Activated CD4-positive, alpha-beta memory T cell treated with anti-CD3 and anti-CD28 coated beads, Interleukin-2, amount 10 ng/mL, durations not matched to agents 7 days and 5 days (primary cell): ENCODE measurements at regions not wholly inside any gene's neighbourhood (a gene's known extent, or its start where the extent isn't known, plus 50 kb on each side); places are given as distances from the start of the nearest gene placed in this dataset.

Source experiments
- CTCF ChIA-PET: fragments of 350-600 bp; sonication (Branson Sonifier 250); formaldehyde crosslinking; loops from one replicate; lab custom pipeline; 2021; ENCODE audit warnings: antibody characterized with exemption, inconsistent platforms; lab: Charles Lee
- POLR2A ChIA-PET: fragments of 350-600 bp; sonication (Branson Sonifier 250); formaldehyde crosslinking; loops from one replicate; lab custom pipeline; 2021; ENCODE audit warnings: antibody characterized with exemption; lab: Charles Lee
- DNase-seq: peaks from one replicate; pipeline ENCODE4 v3.0.0-alpha.2; 2020
- H3K27ac Mint-ChIP-seq: one replicate; pipeline ENCODE4 v1.8.0; 2021; ENCODE audit warnings: mild to moderate bottlenecking, mixed read lengths
- H3K27me3 Mint-ChIP-seq: one replicate; pipeline ENCODE4 v1.8.0; 2021; ENCODE audit warnings: mixed read lengths
- H3K36me3 Mint-ChIP-seq: one replicate; pipeline ENCODE4 v1.8.0; 2021; ENCODE audit warnings: low read depth, mixed read lengths
- H3K4me1 Mint-ChIP-seq: one replicate; pipeline ENCODE4 v1.8.0; 2021; ENCODE audit warnings: mixed read lengths
- H3K4me3 Mint-ChIP-seq: one replicate; pipeline ENCODE4 v1.8.0; 2021; ENCODE audit warnings: mild to moderate bottlenecking, mixed read lengths
- H3K9me3 Mint-ChIP-seq: one replicate; pipeline ENCODE4 v1.8.0; 2021; ENCODE audit warnings: mixed read lengths

- no peak overlapping the region for H3K27ac Mint-ChIP-seq
- CTCF ChIA-PET = no interaction called here
Observed at GRCh38 chr20:57092900-57093530, 173.4 kb downstream of the BMP7 start.

GRCh38 chr20:57093766-57094165 lies 172.7 kb downstream of the BMP7 start:
- H3K4me1 Mint-ChIP-seq = peaks cover 8% of the 10 kb centered on the region
- H3K9me3 Mint-ChIP-seq = no peaks in the 10 kb centered on the region
- H3K27me3 Mint-ChIP-seq = peaks cover 3% of the 10 kb centered on the region

More at GRCh38 chr20:57092900-57093530, 173.4 kb downstream of the BMP7 start:
- Mint-ChIP-seq H3K4me3 (no peak overlapping the region), H3K27me3 (peaks cover 3% of the 10 kb centered on the region), H3K36me3 (no peaks in the 10 kb centered on the region), H3K4me1 (peaks cover 8% of the 10 kb centered on the region), H3K9me3 (no peaks in the 10 kb centered on the region)
- DNase-seq = no peak
- POLR2A ChIA-PET = no interaction called here

GRCh38 chr20:57094252-57094891 lies 172.1 kb downstream of the BMP7 start:
- no peaks in the 10 kb centered on the region for H3K36me3 Mint-ChIP-seq
- H3K9me3 Mint-ChIP-seq = no peaks in the 10 kb centered on the region
- H3K4me1 Mint-ChIP-seq = peaks cover 8% of the 10 kb centered on the region
- ChIA-PET POLR2A (no interaction called here), CTCF (no interaction called here)
- no peak overlapping the region for H3K27ac Mint-ChIP-seq
- no peak overlapping the region for H3K4me3 Mint-ChIP-seq
- peaks cover 3% of the 10 kb centered on the region for H3K27me3 Mint-ChIP-seq
- DNase-seq = no peak

More at GRCh38 chr20:57093766-57094165, 172.7 kb downstream of the BMP7 start:
- Mint-ChIP-seq H3K36me3 (no peaks in the 10 kb centered on the region), H3K4me3 (no peak overlapping the region), H3K27ac (no peak overlapping the region)
- no peak for DNase-seq
- CTCF ChIA-PET = no interaction called here
- POLR2A ChIA-PET = no interaction called here

GRCh38 chr20:57094991-57095390 lies 171.4 kb downstream of the BMP7 start:
- Mint-ChIP-seq H3K4me3 (no peak overlapping the region), H3K27me3 (peaks cover 3% of the 10 kb centered on the region), H3K4me1 (peaks cover 8% of the 10 kb centered on the region), H3K27ac (no peak overlapping the region), H3K9me3 (no peaks in the 10 kb centered on the region), H3K36me3 (no peaks in the 10 kb centered on the region)
- no peak for DNase-seq
- POLR2A ChIA-PET = no interaction called here
- CTCF ChIA-PET = interaction anchor here (1.0 kb wide), 1 partner anchor 238 kb away, joined by 3 read pairs; no protein-coding TSS in a partner anchor

- H3K27ac Mint-ChIP-seq = no peak overlapping the region
- ChIA-PET POLR2A (no interaction called here), CTCF (interaction anchor here (1.0 kb wide), 1 partner anchor 238 kb away, joined by 3 read pairs; no protein-coding TSS in a partner anchor)
- H3K9me3 Mint-ChIP-seq = no peaks in the 10 kb centered on the region
- no peak overlapping the region for H3K4me3 Mint-ChIP-seq
- no peaks in the 10 kb centered on the region for H3K36me3 Mint-ChIP-seq
- H3K4me1 Mint-ChIP-seq = peaks cover 8% of the 10 kb centered on the region
- DNase-seq = no peak
- H3K27me3 Mint-ChIP-seq = peaks cover 3% of the 10 kb centered on the region
Observed at GRCh38 chr20:57095426-57095825, 171.0 kb downstream of the BMP7 start.

GRCh38 chr20:57097245-57097915 lies 169.1 kb downstream of the BMP7 start:
- H3K27me3 Mint-ChIP-seq = no peaks in the 10 kb centered on the region
- POLR2A ChIA-PET = no interaction called here
- no peak overlapping the region for H3K4me3 Mint-ChIP-seq

GRCh38 chr20:57102160-57102559 lies 164.3 kb downstream of the BMP7 start:
- Mint-ChIP-seq H3K4me3 (no peak overlapping the region), H3K27me3 (no peaks in the 10 kb centered on the region), H3K9me3 (no peaks in the 10 kb centered on the region), H3K36me3 (no peaks in the 10 kb centered on the region), H3K4me1 (no peaks in the 10 kb centered on the region), H3K27ac (no peak overlapping the region)
- no peak for DNase-seq
- POLR2A ChIA-PET = no interaction called here
- CTCF ChIA-PET = no interaction called here

More at GRCh38 chr20:57097245-57097915, 169.1 kb downstream of the BMP7 start:
- no peaks in the 10 kb centered on the region for H3K9me3 Mint-ChIP-seq
- no peaks in the 10 kb centered on the region for H3K36me3 Mint-ChIP-seq
- DNase-seq = no peak
- CTCF ChIA-PET = no interaction called here
- peaks cover under 1% of the 10 kb centered on the region for H3K4me1 Mint-ChIP-seq
- H3K27ac Mint-ChIP-seq = no peak overlapping the region

- Mint-ChIP-seq H3K36me3 (no peaks in the 10 kb centered on the region), H3K9me3 (no peaks in the 10 kb centered on the region), H3K4me1 (no peaks in the 10 kb centered on the region), H3K4me3 (no peak overlapping the region), H3K27me3 (no peaks in the 10 kb centered on the region), H3K27ac (no peak overlapping the region)
- POLR2A ChIA-PET = no interaction called here
- CTCF ChIA-PET = no interaction called here
- DNase-seq = no peak
Observed at GRCh38 chr20:57102566-57102965, 163.9 kb downstream of the BMP7 start.

GRCh38 chr20:57103146-57103800 lies 163.2 kb downstream of the BMP7 start:
- CTCF ChIA-PET = interaction anchor here (1.2 kb wide), 1 partner anchor 13 kb away, joined by 4 read pairs; no protein-coding TSS in a partner anchor
- no peaks in the 10 kb centered on the region for H3K27me3 Mint-ChIP-seq

GRCh38 chr20:57104113-57104512 lies 162.3 kb downstream of the BMP7 start:
- no peaks in the 10 kb centered on the region for H3K36me3 Mint-ChIP-seq
- H3K27me3 Mint-ChIP-seq = no peaks in the 10 kb centered on the region
- POLR2A ChIA-PET = no interaction called here
- no peaks in the 10 kb centered on the region for H3K9me3 Mint-ChIP-seq
- no peaks in the 10 kb centered on the region for H3K4me1 Mint-ChIP-seq
- H3K27ac Mint-ChIP-seq = no peak overlapping the region
- no peak for DNase-seq
- H3K4me3 Mint-ChIP-seq = no peak overlapping the region
- CTCF ChIA-PET = interaction anchor here (1.2 kb wide), 1 partner anchor 14 kb away, joined by 4 read pairs; no protein-coding TSS in a partner anchor

More at GRCh38 chr20:57103146-57103800, 163.2 kb downstream of the BMP7 start:
- Mint-ChIP-seq H3K4me3 (no peak overlapping the region), H3K9me3 (no peaks in the 10 kb centered on the region), H3K36me3 (no peaks in the 10 kb centered on the region), H3K27ac (no peak overlapping the region), H3K4me1 (no peaks in the 10 kb centered on the region)
- no peak for DNase-seq
- POLR2A ChIA-PET = no interaction called here

- POLR2A ChIA-PET = no interaction called here
- Mint-ChIP-seq H3K4me3 (no peak overlapping the region), H3K4me1 (no peaks in the 10 kb centered on the region), H3K36me3 (no peaks in the 10 kb centered on the region), H3K27ac (no peak overlapping the region), H3K9me3 (no peaks in the 10 kb centered on the region), H3K27me3 (no peaks in the 10 kb centered on the region)
- CTCF ChIA-PET = no interaction called here
- DNase-seq = no peak
Observed at GRCh38 chr20:57104651-57105204, 161.7 kb downstream of the BMP7 start.

GRCh38 chr20:57106030-57106682 lies 160.3 kb downstream of the BMP7 start:
- no peak overlapping the region for H3K4me3 Mint-ChIP-seq
- ChIA-PET POLR2A (no interaction called here), CTCF (no interaction called here)
- H3K9me3 Mint-ChIP-seq = no peaks in the 10 kb centered on the region
- no peaks in the 10 kb centered on the region for H3K36me3 Mint-ChIP-seq
- no peaks in the 10 kb centered on the region for H3K4me1 Mint-ChIP-seq
- no peaks in the 10 kb centered on the region for H3K27me3 Mint-ChIP-seq
- no peak overlapping the region for H3K27ac Mint-ChIP-seq
- DNase-seq = no peak
